ENCODE measurements at regions not wholly inside any gene's neighbourhood (a gene's known extent, or its start where the extent isn't known, plus 50 kb on each side); places are given as distances from the start of the nearest gene placed in this dataset.

GRCh38 chr1:218686761-218687160 lies 341.6 kb downstream of the TGFB2 start:
- Histone ChIP-seq H3K36me3 (replicated peaks in 1 of 2; ENCODE audit: control insufficient read depth in 1 of 2, insufficient read depth in 2 of 2, low read length in 2 of 2) (no peaks in the 10 kb centered on the region), H3K27me3 (ENCODE audit: control insufficient read depth in 2 of 2, insufficient read depth in 2 of 2, low read length in 2 of 2) (no peaks in the 10 kb centered on the region)

GRCh38 chr1:218692808-218693207 lies 347.7 kb downstream of the TGFB2 start:
- no peaks in the 10 kb centered on the region for H3K27me3 ChIP-seq (ENCODE audit: control insufficient read depth in 2 of 2, insufficient read depth in 2 of 2, low read length in 2 of 2)
- H3K36me3 Mint-ChIP-seq = no peaks in the 10 kb centered on the region
- no peak overlapping the region for H2AFZ ChIP-seq (ENCODE audit: insufficient read depth, low read depth, low read length, poor library complexity, severe bottlenecking)
- intact Hi-C loops (cut with micrococcal nuclease) = no loop called here
- no peak overlapping the region for H3K27ac Mint-ChIP-seq
- no peaks in the 10 kb centered on the region for H3K79me2 ChIP-seq (ENCODE audit: insufficient read depth, low read length)
- WGBS (ENCODE audit: insufficient coverage) = 10% methylated on average over 1 of the region's 2 CpGs
- no peak overlapping the region for H3K4me2 ChIP-seq (replicated peaks; ENCODE audit: extremely low read depth, low read length, poor library complexity, severe bottlenecking)
- H3K9me3 ChIP-seq (replicated peaks in 1 of 2; ENCODE audit: control insufficient read depth in 1 of 2, insufficient read depth in 1 of 2, low read length in 2 of 2) = no peaks in the 10 kb centered on the region
- H3K27ac ChIP-seq (ENCODE audit: low read depth in 1 of 2, low read length in 2 of 2) = no peak overlapping the region
- H3K4me3 Mint-ChIP-seq = no peak overlapping the region
- H3K9me3 Mint-ChIP-seq = peaks cover 0 to 4% (median 0%) of the 10 kb centered on the region in 7 donors
- H3K36me3 ChIP-seq (replicated peaks in 1 of 2; ENCODE audit: control insufficient read depth in 1 of 2, insufficient read depth in 2 of 2, low read length in 2 of 2) = no peaks in the 10 kb centered on the region
- H3K4me1 Mint-ChIP-seq = no peaks in the 10 kb centered on the region
- peaks cover 0 to 2% (median 0%) of the 10 kb centered on the region in 3 donors for H3K27me3 Mint-ChIP-seq (ENCODE audit: low read depth in 3 of 3)
- no peaks in the 10 kb centered on the region for H4K20me1 ChIP-seq (ENCODE audit: insufficient read depth, low read length)
- DNase-seq = no peak
- TF ChIP-seq, protein P1, sequence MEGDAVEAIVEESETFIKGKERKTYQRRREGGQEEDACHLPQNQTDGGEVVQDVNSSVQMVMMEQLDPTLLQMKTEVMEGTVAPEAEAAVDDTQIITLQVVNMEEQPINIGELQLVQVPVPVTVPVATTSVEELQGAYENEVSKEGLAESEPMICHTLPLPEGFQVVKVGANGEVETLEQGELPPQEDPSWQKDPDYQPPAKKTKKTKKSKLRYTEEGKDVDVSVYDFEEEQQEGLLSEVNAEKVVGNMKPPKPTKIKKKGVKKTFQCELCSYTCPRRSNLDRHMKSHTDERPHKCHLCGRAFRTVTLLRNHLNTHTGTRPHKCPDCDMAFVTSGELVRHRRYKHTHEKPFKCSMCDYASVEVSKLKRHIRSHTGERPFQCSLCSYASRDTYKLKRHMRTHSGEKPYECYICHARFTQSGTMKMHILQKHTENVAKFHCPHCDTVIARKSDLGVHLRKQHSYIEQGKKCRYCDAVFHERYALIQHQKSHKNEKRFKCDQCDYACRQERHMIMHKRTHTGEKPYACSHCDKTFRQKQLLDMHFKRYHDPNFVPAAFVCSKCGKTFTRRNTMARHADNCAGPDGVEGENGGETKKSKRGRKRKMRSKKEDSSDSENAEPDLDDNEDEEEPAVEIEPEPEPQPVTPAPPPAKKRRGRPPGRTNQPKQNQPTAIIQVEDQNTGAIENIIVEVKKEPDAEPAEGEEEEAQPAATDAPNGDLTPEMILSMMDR (IDR thresholded peaks at IDR 0.05) = no peak
- H3K4me1 ChIP-seq (ENCODE audit: control insufficient read depth in 1 of 2, insufficient read depth in 2 of 2, low read length in 2 of 2) = no peaks in the 10 kb centered on the region
- H3K4me3 ChIP-seq (replicated peaks in 1 of 3; ENCODE audit: low read depth in 2 of 3, low read length in 3 of 3) = no peak overlapping the region
- no peak overlapping the region for H3K9ac ChIP-seq (ENCODE audit: insufficient read depth, low read length, poor library complexity, severe bottlenecking)

More at GRCh38 chr1:218686761-218687160, 341.6 kb downstream of the TGFB2 start:
- Histone ChIP-seq H3K9ac (ENCODE audit: insufficient read depth, low read length, poor library complexity, severe bottlenecking) (no peak overlapping the region), H3K9me3 (replicated peaks in 1 of 2; ENCODE audit: control insufficient read depth in 1 of 2, insufficient read depth in 1 of 2, low read length in 2 of 2) (no peaks in the 10 kb centered on the region), H3K4me1 (ENCODE audit: control insufficient read depth in 1 of 2, insufficient read depth in 2 of 2, low read length in 2 of 2) (no peaks in the 10 kb centered on the region), H3K4me2 (replicated peaks; ENCODE audit: extremely low read depth, low read length, poor library complexity, severe bottlenecking) (no peak overlapping the region), H3K27ac (ENCODE audit: low read depth in 1 of 2, low read length in 2 of 2) (no peak overlapping the region), H3K79me2 (ENCODE audit: insufficient read depth, low read length) (no peaks in the 10 kb centered on the region), H4K20me1 (ENCODE audit: insufficient read depth, low read length) (no peaks in the 10 kb centered on the region), H3K4me3 (replicated peaks in 1 of 3; ENCODE audit: low read depth in 2 of 3, low read length in 3 of 3) (no peak overlapping the region), H2AFZ (ENCODE audit: insufficient read depth, low read depth, low read length, poor library complexity, severe bottlenecking) (no peak overlapping the region)
- peaks cover 0 to 5% (median 2%) of the 10 kb centered on the region in 7 donors for H3K9me3 Mint-ChIP-seq
- intact Hi-C loops (cut with micrococcal nuclease) = no loop called here
- TF ChIP-seq, protein P1 (IDR thresholded peaks at IDR 0.05) = no peak
- DNase-seq = no peak
- H3K4me3 Mint-ChIP-seq = no peak overlapping the region
- no peaks in the 10 kb centered on the region for H3K36me3 Mint-ChIP-seq
- H3K27ac Mint-ChIP-seq = no peak overlapping the region
- WGBS (ENCODE audit: insufficient coverage) = no CpG with 5 or more reads among the region's 1 CpG
- H3K4me1 Mint-ChIP-seq = no peaks in the 10 kb centered on the region
- H3K27me3 Mint-ChIP-seq (ENCODE audit: low read depth in 3 of 3) = peaks cover 0 to 2% (median 1%) of the 10 kb centered on the region in 3 donors
